H1 (cell line): ENCODE measurements at regions not wholly inside any gene's neighbourhood (a gene's known extent, or its start where the extent isn't known, plus 50 kb on each side); places are given as distances from the start of the nearest gene placed in this dataset.

Source experiments
- CHD1 ChIP-seq: IDR thresholded peaks from 2 replicates; pipeline ENCODE4 v1.6.1; 2012; ENCODE audit warnings: low read depth, low read length, improper control_type of control experiment
- JUND ChIP-seq: IDR thresholded peaks from 2 replicates; pipeline ENCODE4 v1.6.1; 2011; ENCODE audit warnings: mild to moderate bottlenecking, improper control_type of control experiment, low read length
- POLR2AphosphoS5 ChIP-seq: IDR thresholded peaks from 2 replicates; pipeline ENCODE4 v1.6.1; 2011; ENCODE audit warnings: low read depth, low read length
- SAP30 ChIP-seq: fragments of 300-600 bp; sonication (generic); IDR thresholded peaks from 2 replicates; pipeline ENCODE4 v1.7.1; 2012; ENCODE audit warnings: low read length, moderate library complexity, mild to moderate bottlenecking, inconsistent platforms; ENCODE audit not compliant: insufficient read depth, insufficient replicate concordance
- SP1 ChIP-seq: IDR thresholded peaks from 2 replicates; pipeline ENCODE4 v1.6.1; 2011; ENCODE audit warnings: low read depth, low read length
- TCF12 ChIP-seq: IDR thresholded peaks from 2 replicates; pipeline ENCODE4 v1.6.1; 2011; ENCODE audit warnings: low read depth, mild to moderate bottlenecking, low read length

GRCh38 chr12:33593753-33594152 is 154.1 kb upstream of the SYT10 start (continued):
- TF ChIP-seq TCF12 (no peak), CHD1 (no peak), POLR2AphosphoS5 (no peak), SAP30 (no peak), SP1 (no peak), JUND (no peak)
